ENCODE measurements at regions not wholly inside any gene's neighbourhood (a gene's known extent, or its start where the extent isn't known, plus 50 kb on each side); places are given as distances from the start of the nearest gene placed in this dataset.
"Not testable (repeated sequence)": the region's sequence is repeated elsewhere in the genome, so short reads cannot be mapped to it uniquely, and the experiment has no call there.

DNA sequence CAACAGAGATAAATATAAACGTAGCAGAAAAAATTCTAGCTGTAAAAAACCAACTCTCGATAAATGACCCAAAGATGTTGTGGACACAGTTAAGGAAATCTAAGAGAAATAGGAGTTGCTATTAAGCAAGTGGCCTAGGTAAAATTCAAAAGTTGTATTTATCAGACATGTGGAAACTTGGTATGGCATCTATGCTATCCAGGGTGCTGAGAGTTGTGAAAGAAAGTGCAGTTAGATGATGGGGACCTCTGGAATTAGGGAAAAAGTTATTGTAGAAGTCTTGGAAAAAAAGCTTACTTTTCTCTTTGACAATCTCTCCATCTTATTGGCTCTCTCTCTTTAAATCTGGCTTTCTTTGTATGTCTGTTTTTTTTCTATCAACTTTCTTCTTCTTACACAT, 1090.9 kb downstream of the TBL1XR1 start:
- DNase-seq = no peak
- Histone ChIP-seq H3K9me3 (ENCODE audit: low read length) (peaks cover 13% of the 10 kb centered on the region), H3K4me2 (ENCODE audit: low read depth, low read length, poor library complexity, severe bottlenecking) (no peak overlapping the region), H3K27ac (ENCODE audit: low read length) (no peak overlapping the region), H3K36me3 (ENCODE audit: insufficient read depth, low read length) (no peaks in the 10 kb centered on the region), H3K79me2 (ENCODE audit: low read length) (no peaks in the 10 kb centered on the region), H3K4me1 (ENCODE audit: low read length) (no peaks in the 10 kb centered on the region), H3K4me3 (ENCODE audit: low read length) (no peak overlapping the region), H4K20me1 (ENCODE audit: insufficient read depth, low read depth, low read length) (no peaks in the 10 kb centered on the region), H3K9me2 (replicated peaks; ENCODE audit: insufficient read depth, low read length) (no peaks in the 10 kb centered on the region), H3K27me3 (ENCODE audit: low read length) (no peaks in the 10 kb centered on the region), H3K9ac (ENCODE audit: low read length) (no peak overlapping the region), H2AFZ (ENCODE audit: low read length) (no peak overlapping the region)

DNA sequence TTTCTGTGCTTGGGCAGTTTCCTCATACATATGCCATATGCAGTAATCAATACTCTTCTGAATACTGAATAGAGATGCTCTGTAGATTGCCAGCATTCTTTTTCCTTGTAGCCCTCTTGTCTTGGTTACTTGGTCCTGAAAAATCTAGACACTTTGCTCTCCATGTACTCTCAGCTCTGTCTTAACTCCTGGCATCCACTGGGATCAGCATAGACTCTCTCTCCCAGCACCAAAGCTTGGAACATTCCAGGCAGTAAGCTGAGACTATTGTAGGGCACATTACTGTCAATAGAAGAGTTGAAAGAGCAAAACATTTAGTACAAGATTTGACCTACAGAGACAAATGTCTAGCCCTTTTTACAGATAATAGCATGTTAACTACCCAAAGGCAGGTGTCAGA, 1100.3 kb downstream of the TBL1XR1 start:
- no peak overlapping the region for H3K9ac ChIP-seq (ENCODE audit: low read length)
- no peaks in the 10 kb centered on the region for H3K79me2 ChIP-seq (ENCODE audit: low read length)
- H3K27ac ChIP-seq (ENCODE audit: low read length) = no peak overlapping the region
- no peaks in the 10 kb centered on the region for H3K36me3 ChIP-seq (ENCODE audit: insufficient read depth, low read length)
- H3K27me3 ChIP-seq (ENCODE audit: low read length) = no peaks in the 10 kb centered on the region
- H3K9me3 ChIP-seq (ENCODE audit: low read length) = peaks cover 20% of the 10 kb centered on the region
- DNase-seq = no peak
- no peak overlapping the region for H3K4me2 ChIP-seq (ENCODE audit: low read depth, low read length, poor library complexity, severe bottlenecking)
- no peaks in the 10 kb centered on the region for H3K9me2 ChIP-seq (replicated peaks; ENCODE audit: insufficient read depth, low read length)
- H2AFZ ChIP-seq (ENCODE audit: low read length) = no peak overlapping the region
- H3K4me1 ChIP-seq (ENCODE audit: low read length) = no peaks in the 10 kb centered on the region
- H4K20me1 ChIP-seq (ENCODE audit: insufficient read depth, low read depth, low read length) = no peaks in the 10 kb centered on the region
- no peak overlapping the region for H3K4me3 ChIP-seq (ENCODE audit: low read length)

DNA sequence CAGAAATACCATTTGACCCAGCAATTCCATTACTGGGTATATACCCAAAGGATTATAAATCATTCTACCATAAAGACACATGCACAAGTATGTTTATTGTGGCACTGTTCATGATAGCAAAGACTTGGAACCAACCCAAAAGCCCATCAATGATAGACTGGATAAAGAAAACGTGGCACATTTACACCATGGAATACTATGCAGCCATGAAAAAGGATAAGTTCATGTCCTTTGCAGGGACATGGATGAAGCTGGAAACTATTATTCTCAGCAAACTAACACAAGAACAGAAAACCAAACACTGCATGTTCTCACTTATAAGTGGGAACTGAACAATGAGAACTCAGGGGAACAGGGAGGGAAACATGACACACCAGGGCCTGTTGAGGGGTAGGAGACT, 1103.4 kb downstream of the TBL1XR1 start:
- not testable (repeated sequence) for H3K9me2 ChIP-seq (replicated peaks; ENCODE audit: insufficient read depth, low read length); H2AFZ ChIP-seq (ENCODE audit: low read length); H4K20me1 ChIP-seq (ENCODE audit: insufficient read depth, low read depth, low read length); H3K27ac ChIP-seq (ENCODE audit: low read length); DNase-seq; H3K4me3 ChIP-seq (ENCODE audit: low read length); H3K9ac ChIP-seq (ENCODE audit: low read length); H3K4me1 ChIP-seq (ENCODE audit: low read length); H3K4me2 ChIP-seq (ENCODE audit: low read depth, low read length, poor library complexity, severe bottlenecking); H3K36me3 ChIP-seq (ENCODE audit: insufficient read depth, low read length); H3K27me3 ChIP-seq (ENCODE audit: low read length); H3K79me2 ChIP-seq (ENCODE audit: low read length)
- H3K9me3 ChIP-seq (ENCODE audit: low read length) = peaks cover 21% of the 10 kb centered on the region

DNA sequence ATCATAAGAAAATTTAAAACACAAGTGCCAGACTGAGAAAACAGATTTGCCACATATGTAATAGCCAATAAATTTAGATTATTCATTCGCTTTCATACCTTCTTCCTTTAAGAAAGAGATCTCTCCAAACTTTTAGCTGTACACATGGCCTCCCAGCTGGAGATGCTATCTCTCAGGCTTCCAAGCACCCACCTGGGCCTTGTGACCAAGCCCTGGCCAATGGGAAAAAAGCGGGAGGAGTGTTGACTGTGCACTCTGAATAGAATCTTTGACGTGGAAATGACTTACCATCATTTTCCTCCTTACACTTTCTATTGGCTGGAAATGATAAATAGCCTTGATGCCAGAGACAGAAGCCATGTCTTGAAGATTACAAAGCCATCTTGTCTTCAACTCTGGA, 1106.6 kb downstream of the TBL1XR1 start:
- H3K4me3 ChIP-seq (ENCODE audit: low read length) = no peak overlapping the region
- H3K9ac ChIP-seq (ENCODE audit: low read length) = no peak overlapping the region
- no peaks in the 10 kb centered on the region for H3K4me1 ChIP-seq (ENCODE audit: low read length)
- no peak overlapping the region for H3K27ac ChIP-seq (ENCODE audit: low read length)
- no peaks in the 10 kb centered on the region for H3K79me2 ChIP-seq (ENCODE audit: low read length)
- no peaks in the 10 kb centered on the region for H4K20me1 ChIP-seq (ENCODE audit: insufficient read depth, low read depth, low read length)
- H3K27me3 ChIP-seq (ENCODE audit: low read length) = no peaks in the 10 kb centered on the region
- DNase-seq = no peak
- peaks cover 11% of the 10 kb centered on the region for H3K9me3 ChIP-seq (ENCODE audit: low read length)
- no peak overlapping the region for H3K4me2 ChIP-seq (ENCODE audit: low read depth, low read length, poor library complexity, severe bottlenecking)
- H3K9me2 ChIP-seq (replicated peaks; ENCODE audit: insufficient read depth, low read length) = no peaks in the 10 kb centered on the region
- no peak overlapping the region for H2AFZ ChIP-seq (ENCODE audit: low read length)
- no peaks in the 10 kb centered on the region for H3K36me3 ChIP-seq (ENCODE audit: insufficient read depth, low read length)

DNA sequence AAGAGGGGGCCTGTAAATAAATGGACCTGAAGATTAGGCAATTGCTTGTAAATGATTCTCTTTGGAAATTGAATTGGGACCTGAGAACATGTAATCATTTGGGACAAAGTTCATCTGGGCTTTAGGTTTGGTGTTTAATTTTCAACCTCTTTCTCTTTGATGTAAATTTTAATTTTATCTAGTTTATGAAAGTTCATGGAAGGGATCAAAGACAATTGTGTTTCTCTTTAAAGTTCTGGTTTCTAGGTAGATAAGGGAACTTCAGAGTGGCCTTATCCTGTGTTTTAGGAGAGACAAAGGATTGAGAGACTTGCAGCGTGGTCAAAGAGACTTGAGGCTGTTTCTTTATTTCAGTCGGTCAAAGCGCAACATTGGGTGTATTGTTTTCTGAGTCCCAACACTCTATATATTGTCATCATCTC, 1108.3 kb downstream of the TBL1XR1 start:
- Histone ChIP-seq H3K9ac (ENCODE audit: low read length) (no peak overlapping the region), H2AFZ (ENCODE audit: low read length) (no peak overlapping the region), H3K4me2 (ENCODE audit: low read depth, low read length, poor library complexity, severe bottlenecking) (no peak overlapping the region), H3K4me1 (ENCODE audit: low read length) (no peaks in the 10 kb centered on the region), H3K9me3 (ENCODE audit: low read length) (peaks cover 11% of the 10 kb centered on the region), H3K9me2 (replicated peaks; ENCODE audit: insufficient read depth, low read length) (no peaks in the 10 kb centered on the region), H3K27me3 (ENCODE audit: low read length) (no peaks in the 10 kb centered on the region), H4K20me1 (ENCODE audit: insufficient read depth, low read depth, low read length) (no peaks in the 10 kb centered on the region), H3K27ac (ENCODE audit: low read length) (no peak overlapping the region), H3K4me3 (ENCODE audit: low read length) (no peak overlapping the region), H3K36me3 (ENCODE audit: insufficient read depth, low read length) (no peaks in the 10 kb centered on the region), H3K79me2 (ENCODE audit: low read length) (no peaks in the 10 kb centered on the region)
- no peak for DNase-seq

DNA sequence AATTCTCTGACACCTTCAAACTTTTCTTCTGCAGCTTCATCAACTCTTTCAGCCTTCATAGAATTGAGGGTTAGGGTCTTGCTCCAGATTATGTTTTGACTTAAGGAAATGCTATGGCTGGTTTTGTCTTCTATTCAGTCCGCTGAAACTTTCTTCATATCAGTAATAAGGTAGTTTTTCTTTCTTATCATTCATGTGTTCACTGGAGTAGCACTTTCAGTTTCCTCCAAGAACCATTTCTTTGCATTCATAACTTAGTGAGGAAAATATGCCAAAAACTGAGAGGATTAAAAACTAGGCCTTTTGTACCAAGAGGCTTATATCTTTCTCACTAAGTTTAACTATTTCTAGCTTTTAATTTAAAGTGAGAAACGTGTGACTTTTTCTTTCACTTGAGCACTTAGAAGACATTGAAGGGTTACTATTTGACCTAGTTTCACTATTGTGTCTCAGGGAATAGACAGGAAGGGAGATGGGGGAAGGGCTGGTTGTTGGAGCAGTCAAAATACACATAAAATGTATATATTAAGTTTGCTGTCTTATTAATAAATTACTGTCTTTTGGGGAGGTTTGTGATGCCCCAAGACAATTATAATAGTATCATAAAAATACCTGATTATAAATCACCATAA, 1110.1 kb downstream of the TBL1XR1 start:
- DNase-seq = no peak
- Histone ChIP-seq H3K79me2 (ENCODE audit: low read length) (no peaks in the 10 kb centered on the region), H4K20me1 (ENCODE audit: insufficient read depth, low read depth, low read length) (no peaks in the 10 kb centered on the region), H3K4me3 (ENCODE audit: low read length) (no peak overlapping the region), H3K9me3 (ENCODE audit: low read length) (peaks cover 11% of the 10 kb centered on the region), H2AFZ (ENCODE audit: low read length) (no peak overlapping the region), H3K9ac (ENCODE audit: low read length) (no peak overlapping the region), H3K27ac (ENCODE audit: low read length) (no peak overlapping the region), H3K4me2 (ENCODE audit: low read depth, low read length, poor library complexity, severe bottlenecking) (no peak overlapping the region), H3K36me3 (ENCODE audit: insufficient read depth, low read length) (no peaks in the 10 kb centered on the region), H3K27me3 (ENCODE audit: low read length) (no peaks in the 10 kb centered on the region), H3K4me1 (ENCODE audit: low read length) (no peaks in the 10 kb centered on the region), H3K9me2 (replicated peaks; ENCODE audit: insufficient read depth, low read length) (no peaks in the 10 kb centered on the region)

DNA sequence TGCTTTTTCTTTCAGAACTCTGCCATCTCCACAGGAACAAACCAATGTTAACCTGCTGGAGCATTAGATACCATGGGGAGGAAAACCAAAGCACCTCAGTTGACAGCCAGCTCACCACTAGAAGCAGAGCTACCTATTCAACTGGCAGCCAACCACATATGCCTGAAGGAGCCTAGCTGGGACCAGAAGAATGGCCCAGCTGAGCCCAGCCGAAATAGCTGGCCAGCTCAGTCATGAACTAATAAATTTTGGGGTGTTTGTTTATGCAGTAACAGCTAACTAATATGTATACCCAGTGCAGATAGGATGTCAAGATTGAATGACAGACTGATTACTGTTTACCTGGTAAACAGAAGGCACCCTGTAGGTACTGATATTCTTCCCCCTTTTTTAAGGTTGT, 1117.5 kb downstream of the TBL1XR1 start:
- no peaks in the 10 kb centered on the region for H4K20me1 ChIP-seq (ENCODE audit: insufficient read depth, low read depth, low read length)
- H3K27ac ChIP-seq (ENCODE audit: low read length) = no peak overlapping the region
- no peaks in the 10 kb centered on the region for H3K9me2 ChIP-seq (replicated peaks; ENCODE audit: insufficient read depth, low read length)
- no peak overlapping the region for H3K4me3 ChIP-seq (ENCODE audit: low read length)
- no peaks in the 10 kb centered on the region for H3K4me1 ChIP-seq (ENCODE audit: low read length)
- no peaks in the 10 kb centered on the region for H3K79me2 ChIP-seq (ENCODE audit: low read length)
- H3K36me3 ChIP-seq (ENCODE audit: insufficient read depth, low read length) = no peaks in the 10 kb centered on the region; the same call in 1 of the 2 replicates
- H2AFZ ChIP-seq (ENCODE audit: low read length) = no peak overlapping the region
- H3K9me3 ChIP-seq (ENCODE audit: low read length) = peaks cover 4% of the 10 kb centered on the region
- no peaks in the 10 kb centered on the region for H3K27me3 ChIP-seq (ENCODE audit: low read length)
- DNase-seq = no peak
- no peak overlapping the region for H3K4me2 ChIP-seq (ENCODE audit: low read depth, low read length, poor library complexity, severe bottlenecking)
- no peak overlapping the region for H3K9ac ChIP-seq (ENCODE audit: low read length)

DNA sequence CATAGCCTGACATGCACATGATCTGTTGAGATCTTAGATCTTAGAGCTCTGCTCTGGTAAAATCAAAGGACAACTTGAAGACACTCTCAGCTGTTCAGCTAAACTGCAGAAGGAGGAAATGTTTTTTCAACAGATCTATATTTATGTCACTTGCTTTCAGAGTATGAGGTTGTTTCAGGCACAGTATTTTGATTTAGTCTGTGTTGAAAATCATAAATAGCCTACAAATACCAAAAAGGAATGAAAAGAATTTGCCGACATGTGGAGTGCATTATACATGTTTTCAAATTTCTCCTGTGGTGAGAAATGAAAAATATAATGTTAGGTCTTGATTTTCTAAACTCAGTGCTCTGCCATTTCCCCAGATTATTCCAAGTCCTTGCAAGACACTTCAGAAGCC, 1118.4 kb downstream of the TBL1XR1 start:
- Histone ChIP-seq H3K4me3 (ENCODE audit: low read length) (no peak overlapping the region), H3K4me1 (ENCODE audit: low read length) (no peaks in the 10 kb centered on the region), H3K27me3 (ENCODE audit: low read length) (no peaks in the 10 kb centered on the region), H3K9me2 (replicated peaks; ENCODE audit: insufficient read depth, low read length) (no peaks in the 10 kb centered on the region), H3K36me3 (ENCODE audit: insufficient read depth, low read length) (no peaks in the 10 kb centered on the region; the same call in 1 of the 2 replicates), H4K20me1 (ENCODE audit: insufficient read depth, low read depth, low read length) (no peaks in the 10 kb centered on the region), H3K27ac (ENCODE audit: low read length) (no peak overlapping the region), H3K9me3 (ENCODE audit: low read length) (peaks cover 8% of the 10 kb centered on the region), H2AFZ (ENCODE audit: low read length) (no peak overlapping the region), H3K4me2 (ENCODE audit: low read depth, low read length, poor library complexity, severe bottlenecking) (no peak overlapping the region), H3K9ac (ENCODE audit: low read length) (no peak overlapping the region), H3K79me2 (ENCODE audit: low read length) (no peaks in the 10 kb centered on the region)
- no peak for DNase-seq

DNA sequence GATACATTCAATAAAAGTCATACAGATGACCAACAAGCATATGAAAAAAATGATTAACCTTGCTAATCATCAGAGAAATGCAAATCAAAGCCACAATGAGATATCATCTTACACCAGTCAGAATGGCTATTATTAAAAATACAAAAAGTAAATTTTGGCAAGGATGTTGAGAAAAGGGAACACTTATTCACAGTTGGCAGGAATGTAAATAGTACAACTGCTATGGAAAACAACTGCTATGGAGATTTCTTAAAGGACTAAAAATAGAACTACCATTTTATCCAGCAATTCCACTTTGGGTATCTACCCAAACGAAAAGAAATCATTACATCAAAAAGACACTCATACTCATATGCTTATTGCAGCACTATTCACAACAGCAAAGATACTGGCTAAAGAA, 1121.8 kb downstream of the TBL1XR1 start:
- Histone ChIP-seq H3K4me1 (ENCODE audit: low read length) (no peaks in the 10 kb centered on the region), H3K36me3 (ENCODE audit: insufficient read depth, low read length) (no peaks in the 10 kb centered on the region; the same call in 1 of the 2 replicates), H3K4me3 (ENCODE audit: low read length) (no peak overlapping the region), H3K9me3 (ENCODE audit: low read length) (peaks cover 23% of the 10 kb centered on the region), H2AFZ (ENCODE audit: low read length) (no peak overlapping the region), H3K4me2 (ENCODE audit: low read depth, low read length, poor library complexity, severe bottlenecking) (no peak overlapping the region), H3K79me2 (ENCODE audit: low read length) (no peaks in the 10 kb centered on the region), H4K20me1 (ENCODE audit: insufficient read depth, low read depth, low read length) (no peaks in the 10 kb centered on the region), H3K9me2 (replicated peaks; ENCODE audit: insufficient read depth, low read length) (no peaks in the 10 kb centered on the region), H3K27ac (ENCODE audit: low read length) (no peak overlapping the region), H3K9ac (ENCODE audit: low read length) (no peak overlapping the region), H3K27me3 (ENCODE audit: low read length) (no peaks in the 10 kb centered on the region)
- no peak for DNase-seq
